ENCODE measurements at regions not wholly inside any gene's neighbourhood (a gene's known extent, or its start where the extent isn't known, plus 50 kb on each side); places are given as distances from the start of the nearest gene placed in this dataset.

- H3K4me3 ChIP-seq (ENCODE audit: low read length) = no peak overlapping the region
- H2AFZ ChIP-seq (ENCODE audit: low read depth, low read length) = no peak overlapping the region
- H3K27ac ChIP-seq (ENCODE audit: low read length) = no peak overlapping the region
- TF ChIP-seq CTCF (IDR thresholded peaks at IDR 0.05; ENCODE audit: low read depth, low read length) = no peak
- TF ChIP-seq EZH2phosphoT487 (IDR thresholded peaks at IDR 0.05; ENCODE audit: low read depth) = no peak
- H3K79me2 ChIP-seq (ENCODE audit: low read length) = no peaks in the 10 kb centered on the region
- no peaks in the 10 kb centered on the region for H4K20me1 ChIP-seq (ENCODE audit: insufficient read depth, low read length)
- H3K4me2 ChIP-seq (ENCODE audit: low read length) = no peak overlapping the region
- H3K9ac ChIP-seq (ENCODE audit: low read length) = no peak overlapping the region
- H3K9me3 ChIP-seq (ENCODE audit: insufficient read depth, low read length) = no peaks in the 10 kb centered on the region
- H3K4me1 ChIP-seq (ENCODE audit: low read length) = no peaks in the 10 kb centered on the region
- H3K36me3 ChIP-seq (replicated peaks; ENCODE audit: low read depth, low read length) = no peaks in the 10 kb centered on the region
- H3K27me3 ChIP-seq (ENCODE audit: low read depth, low read length) = no peaks in the 10 kb centered on the region
Observed at GRCh38 chr4:162503868-162504267, 340.1 kb upstream of the FSTL5 start.

- H4K20me1 ChIP-seq (ENCODE audit: insufficient read depth, low read length) = no peaks in the 10 kb centered on the region
- H2AFZ ChIP-seq (ENCODE audit: low read depth, low read length) = no peak overlapping the region
- H3K9ac ChIP-seq (ENCODE audit: low read length) = no peak overlapping the region
- H3K27me3 ChIP-seq (ENCODE audit: low read depth, low read length) = no peaks in the 10 kb centered on the region
- H3K27ac ChIP-seq (ENCODE audit: low read length) = no peak overlapping the region
- no peak overlapping the region for H3K4me3 ChIP-seq (ENCODE audit: low read length)
- TF ChIP-seq CTCF (IDR thresholded peaks at IDR 0.05; ENCODE audit: low read depth, low read length) (no peak), EZH2phosphoT487 (IDR thresholded peaks at IDR 0.05; ENCODE audit: low read depth) (no peak)
- H3K79me2 ChIP-seq (ENCODE audit: low read length) = no peaks in the 10 kb centered on the region
- no peak overlapping the region for H3K4me2 ChIP-seq (ENCODE audit: low read length)
- no peaks in the 10 kb centered on the region for H3K36me3 ChIP-seq (replicated peaks; ENCODE audit: low read depth, low read length)
- H3K4me1 ChIP-seq (ENCODE audit: low read length) = peaks cover 8% of the 10 kb centered on the region
- H3K9me3 ChIP-seq (ENCODE audit: insufficient read depth, low read length) = no peaks in the 10 kb centered on the region
Observed at GRCh38 chr4:162502109-162502508, 338.3 kb upstream of the FSTL5 start.

GRCh38 chr4:162499478-162499877, 335.7 kb upstream of the FSTL5 start:
- no peak overlapping the region for H3K27ac ChIP-seq (ENCODE audit: low read length)
- no peaks in the 10 kb centered on the region for H3K79me2 ChIP-seq (ENCODE audit: low read length)
- TF ChIP-seq CTCF (IDR thresholded peaks at IDR 0.05; ENCODE audit: low read depth, low read length) (peak; percentile 74), EZH2phosphoT487 (IDR thresholded peaks at IDR 0.05; ENCODE audit: low read depth) (no peak)
- no peaks in the 10 kb centered on the region for H3K27me3 ChIP-seq (ENCODE audit: low read depth, low read length)
- no peaks in the 10 kb centered on the region for H3K36me3 ChIP-seq (replicated peaks; ENCODE audit: low read depth, low read length)
- H2AFZ ChIP-seq (ENCODE audit: low read depth, low read length) = no peak overlapping the region
- no peaks in the 10 kb centered on the region for H4K20me1 ChIP-seq (ENCODE audit: insufficient read depth, low read length)
- H3K4me2 ChIP-seq (ENCODE audit: low read length) = no peak overlapping the region
- H3K9ac ChIP-seq (ENCODE audit: low read length) = no peak overlapping the region
- no peaks in the 10 kb centered on the region for H3K9me3 ChIP-seq (ENCODE audit: insufficient read depth, low read length)
- H3K4me3 ChIP-seq (ENCODE audit: low read length) = no peak overlapping the region
- H3K4me1 ChIP-seq (ENCODE audit: low read length) = peaks cover 17% of the 10 kb centered on the region

DNA sequence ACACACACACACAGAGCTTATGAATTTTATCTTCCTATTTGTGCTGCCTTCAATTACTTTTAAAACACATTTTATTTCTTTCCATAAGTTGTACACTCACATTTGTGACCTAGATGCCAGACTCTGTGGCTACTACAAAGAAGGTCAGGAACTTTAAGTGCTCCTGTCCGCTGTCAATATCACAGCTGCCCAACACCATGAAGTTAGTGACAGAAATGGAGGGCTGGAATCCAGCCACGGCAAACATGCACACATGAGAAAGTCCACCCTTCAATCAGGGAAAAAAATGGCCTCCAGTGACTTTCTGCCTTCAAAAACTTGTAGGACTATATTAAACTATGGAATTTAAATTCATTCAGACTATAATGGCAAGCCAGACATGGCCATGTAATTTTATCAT, 334.4 kb upstream of the FSTL5 start:
- Histone ChIP-seq H3K27me3 (ENCODE audit: low read depth, low read length) (no peaks in the 10 kb centered on the region), H3K27ac (ENCODE audit: low read length) (no peak overlapping the region), H3K9ac (ENCODE audit: low read length) (no peak overlapping the region), H2AFZ (ENCODE audit: low read depth, low read length) (peak overlapping the region; percentile 34; the same call in 1 of the 2 replicates), H3K79me2 (ENCODE audit: low read length) (no peaks in the 10 kb centered on the region), H3K36me3 (replicated peaks; ENCODE audit: low read depth, low read length) (no peaks in the 10 kb centered on the region), H3K4me3 (ENCODE audit: low read length) (peak overlapping the region; percentile 69), H3K9me3 (ENCODE audit: insufficient read depth, low read length) (no peaks in the 10 kb centered on the region), H3K4me1 (ENCODE audit: low read length) (peaks cover 17% of the 10 kb centered on the region), H3K4me2 (ENCODE audit: low read length) (peak overlapping the region; percentile 67), H4K20me1 (ENCODE audit: insufficient read depth, low read length) (no peaks in the 10 kb centered on the region)
- no peak for TF ChIP-seq EZH2phosphoT487 (IDR thresholded peaks at IDR 0.05; ENCODE audit: low read depth)
- no peak for TF ChIP-seq CTCF (IDR thresholded peaks at IDR 0.05; ENCODE audit: low read depth, low read length)
